ENCODE measurements at regions not wholly inside any gene's neighbourhood (a gene's known extent, or its start where the extent isn't known, plus 50 kb on each side); places are given as distances from the start of the nearest gene placed in this dataset.

DNA sequence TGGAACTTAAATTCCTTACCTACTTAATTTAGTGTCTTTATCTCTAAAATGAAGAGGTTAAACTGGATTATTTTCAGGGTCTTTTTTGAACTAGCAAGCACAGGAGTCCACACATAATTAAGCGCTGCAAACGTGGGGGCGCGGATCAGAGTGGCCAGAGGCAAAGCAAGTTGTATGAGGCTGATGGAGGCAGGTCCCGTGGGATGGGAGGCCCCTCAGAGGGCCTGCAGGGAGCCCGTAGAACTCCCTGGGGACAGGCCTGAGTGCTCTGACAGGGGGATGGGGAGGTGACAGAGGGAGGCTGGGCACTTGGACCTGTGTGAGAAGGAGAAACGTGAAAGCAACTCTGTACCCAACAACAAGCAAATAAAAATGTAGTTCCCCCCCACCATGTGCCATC is 177.8 kb downstream of the ACKR3 start:
- H2AFZ ChIP-seq (ENCODE audit: low read length) = no peak overlapping the region
- H2BK12ac ChIP-seq (ENCODE audit: low read depth, low read length) = no peak overlapping the region
- H3K79me1 ChIP-seq (ENCODE audit: low read depth, low read length) = no peaks in the 10 kb centered on the region
- H4K91ac ChIP-seq (replicated peaks; ENCODE audit: insufficient read length, low read length) = no peak overlapping the region
- H3K14ac ChIP-seq (ENCODE audit: insufficient read length) = no peak overlapping the region
- no peak overlapping the region for H3K18ac ChIP-seq (ENCODE audit: extremely low read depth, low read length)
- POLR2A ChIA-PET (ENCODE audit: partially characterized antibody) = no interaction called here
- no peak overlapping the region for H3K56ac ChIP-seq (replicated peaks; ENCODE audit: insufficient read length, low read depth, low read length)
- H3K27me3 ChIP-seq (replicated peaks in 1 of 4; ENCODE audit: control insufficient read depth in 3 of 4, extremely low read depth in 1 of 4, insufficient read depth in 3 of 4, low read length in 3 of 4) = no peaks in the 10 kb centered on the region
- no peak overlapping the region for H2BK20ac ChIP-seq (ENCODE audit: low read length)
- TF ChIP-seq BCL11A (IDR thresholded peaks at IDR 0.05; ENCODE audit: low read depth in 2 of 2, low read length in 2 of 2) = no peak
- no peak for TF ChIP-seq GTF2F1 (IDR thresholded peaks at IDR 0.05; ENCODE audit: borderline replicate concordance, low read depth, low read length)
- no peak for TF ChIP-seq SIN3A (conservative IDR thresholded peaks at IDR 0.05 in 1 of 2, IDR thresholded peaks at IDR 0.05 in 1 of 2; ENCODE audit: low read depth in 1 of 2, low read length in 2 of 2)
- TF ChIP-seq BACH1 (IDR thresholded peaks at IDR 0.05; ENCODE audit: low read length) = no peak
- TF ChIP-seq SIX5 (IDR thresholded peaks at IDR 0.05; ENCODE audit: low read depth, low read length) = no peak
- TF ChIP-seq SAP30 (IDR thresholded peaks at IDR 0.05; ENCODE audit: insufficient read depth, insufficient replicate concordance, low read length) = no peak
- no peak for TF ChIP-seq RBBP5 (IDR thresholded peaks at IDR 0.05; ENCODE audit: borderline replicate concordance, low read depth, low read length)
- no peak for TF ChIP-seq PHF8 (conservative IDR thresholded peaks at IDR 0.05; ENCODE audit: low read depth, low read length)
- no peak for TF ChIP-seq POU5F1 (IDR thresholded peaks at IDR 0.05; ENCODE audit: low read depth, low read length)
- TF ChIP-seq SIRT6 (IDR thresholded peaks at IDR 0.05; ENCODE audit: low read length) = no peak
- TF ChIP-seq CTBP2 (IDR thresholded peaks at IDR 0.05; ENCODE audit: borderline replicate concordance, insufficient read depth, insufficient read length, low read length) = no peak
- no peak for TF ChIP-seq ZNF274 (IDR thresholded peaks at IDR 0.05; ENCODE audit: borderline replicate concordance, extremely low read depth, low read length)
- TF ChIP-seq SP4 (IDR thresholded peaks at IDR 0.05; ENCODE audit: low read length) = no peak
- no peak overlapping the region for H4K5ac ChIP-seq (ENCODE audit: insufficient read length, low read depth, low read length)
- H3K4me3 ChIP-seq (ENCODE audit: extremely low read depth in 1 of 4, insufficient read depth in 2 of 4, low read depth in 3 of 4, low read length in 4 of 4) = no peak overlapping the region
- H3K27ac ChIP-seq (ENCODE audit: low read depth, low read length) = no peak overlapping the region
- no peak overlapping the region for H3K9ac ChIP-seq (replicated peaks in 1 of 4; ENCODE audit: extremely low read depth in 1 of 4, low read depth in 3 of 4, low read length in 3 of 4)
- H4K20me1 ChIP-seq (replicated peaks in 1 of 2; ENCODE audit: control insufficient read depth in 1 of 2, insufficient read depth in 2 of 2, low read length in 2 of 2) = no peaks in the 10 kb centered on the region
- H2BK120ac ChIP-seq (replicated peaks; ENCODE audit: low read depth, low read length) = no peak overlapping the region
- no peak overlapping the region for H3K23ac ChIP-seq (ENCODE audit: insufficient read length)
- peaks cover 0 to 5% (median 4%) of the 10 kb centered on the region in 4 experiments; a peak in 5 of 7 replicates for H3K4me1 ChIP-seq (replicated peaks in 1 of 4; ENCODE audit: control insufficient read depth in 3 of 4, insufficient read depth in 4 of 4, low read length in 3 of 4)
- H3K23me2 ChIP-seq (ENCODE audit: low read depth, low read length) = no peaks in the 10 kb centered on the region
- H2BK15ac ChIP-seq (ENCODE audit: low read length) = no peak overlapping the region
- no peak overlapping the region for H2BK5ac ChIP-seq (ENCODE audit: low read depth, low read length)
- FAIRE-seq (no peak), DNase-seq (ENCODE audit: low read depth in 1 of 2, low spot score in 2 of 2) (no peak)
- CTCF ChIA-PET (ENCODE audit: partially characterized antibody) = no interaction called here
- no peak overlapping the region for H3K4ac ChIP-seq (replicated peaks; ENCODE audit: insufficient read length, low read depth, low read length)
- no peaks in the 10 kb centered on the region for H3K79me2 ChIP-seq (ENCODE audit: control insufficient read depth in 1 of 2, insufficient read depth in 2 of 2, low read length in 2 of 2)
- no peaks in the 10 kb centered on the region for H3K9me3 ChIP-seq (ENCODE audit: insufficient read depth in 2 of 2, low read depth in 1 of 2, low read length in 1 of 2)
- no peak overlapping the region for H2AK5ac ChIP-seq (ENCODE audit: low read depth, low read length)
- H3K36me3 ChIP-seq (ENCODE audit: control insufficient read depth in 2 of 4, insufficient read depth in 4 of 4, low read length in 3 of 4) = no peaks in the 10 kb centered on the region
- no peak overlapping the region for H4K8ac ChIP-seq (ENCODE audit: extremely low read depth, insufficient read depth, low read length)
- 91% methylated on average over 7 of the region's 7 CpGs; no CpG with 5 or more reads in 1 of the 2 experiments for WGBS, 2 experiments (ENCODE audit: extremely low coverage in 1 of 2, insufficient coverage in 1 of 2, insufficient read length in 1 of 2, insufficient replicate concordance in 2 of 2, low coverage in 1 of 2, low lambda C conversion rate in 2 of 2, missing lambda C conversion rate in 1 of 2)
- H3K4me2 ChIP-seq (ENCODE audit: insufficient read depth in 1 of 2, low read depth in 2 of 2, low read length in 2 of 2) = no peak overlapping the region

Measured in H1 (cell line).